K562 (cell line): ENCODE measurements at regions not wholly inside any gene's neighbourhood (a gene's known extent, or its start where the extent isn't known, plus 50 kb on each side); places are given as distances from the start of the nearest gene placed in this dataset.

Source experiments
- ATAC-seq: fragments of 200-7000 bp; cut with Tn5 transposase; 3 replicates; pipeline ENCODE4 v1.9.1; 2020; ENCODE audit warnings: moderate library complexity
- BruUV-seq: library from RNA; stranded (reverse); fragments of 400-500 nt; replicated peaks from 2 replicates; lab custom pipeline; 2021; lab: Mats Ljungman, UMichigan
- CTCF ChIA-PET: fragments of 300-600 bp; formaldehyde crosslinking; extraction: SDS; loops from one replicate; lab custom pipeline; 2021; ENCODE audit warnings: low intra/inter-chr PET ratio; lab: Yijun Ruan, JAX
- POLR2A ChIA-PET: fragments of 300-600, 350-650 bp; sonication (Branson Sonifier 250); formaldehyde crosslinking; extraction: SDS; loops from one replicate; lab custom pipeline; 2021; ENCODE audit warnings: antibody characterized with exemption, inconsistent platforms; lab: Yijun Ruan, JAX
- DNase-seq, 4 experiments: peaks; one replicate each; pipeline versions ENCODE4 v3.0.0 to v3.0.0-alpha.2; 2011 to 2018; ENCODE audit warnings: low spot score in 3 of 4, mixed read lengths in 3 of 4; ENCODE audit errors: extremely low read depth in 1 of 4
- FAIRE-seq: peaks from 2 replicates; lab custom pipeline; 2011; peaks lifted over from hg19 to GRCh38; lab: Jason Lieb, UNC
- H2AFZ ChIP-seq: 2 replicates; pipeline ENCODE4 v1.6.0; 2011; ENCODE audit warnings: low read depth, low read length, control low read depth, inconsistent platforms
- H3K27ac ChIP-seq: fragments of 200-600 bp; 3 replicates; pipeline ENCODE4 v1.8.0; 2011; ENCODE audit warnings: low read depth, mild to moderate bottlenecking, control low read depth, inconsistent platforms, low read length, moderate library complexity, mixed read lengths; ENCODE audit errors: extremely low read depth
- H3K27me3 ChIP-seq, 2 experiments: fragments of 300-600 bp in 1 of 2; 2 replicates in 1 of 2; 3 replicates in 1 of 2; pipeline versions ENCODE4 v1.6.0 to v1.8.0; 2011; ENCODE audit warnings: inconsistent platforms in 2 of 2, low read length in 2 of 2, mild to moderate bottlenecking in 1 of 2, mixed read lengths in 1 of 2, moderate library complexity in 1 of 2; ENCODE audit not compliant: control insufficient read depth in 2 of 2, insufficient read depth in 2 of 2
- H3K36me3 ChIP-seq: fragments of 300-600 bp; 3 replicates; pipeline ENCODE4 v1.8.0; 2011; ENCODE audit warnings: mild to moderate bottlenecking, low read length, inconsistent platforms; ENCODE audit not compliant: control insufficient read depth, insufficient read depth
- H3K4me1 ChIP-seq, 2 experiments: fragments of 200-600 bp in 1 of 2; replicated peaks in 1 of 2; 2 replicates in 1 of 2; 3 replicates in 1 of 2; pipeline versions ENCODE4 v1.5.1 to v1.8.0; 2011; ENCODE audit warnings: inconsistent platforms in 2 of 2, low read length in 2 of 2, mild to moderate bottlenecking in 1 of 2, mixed read lengths in 1 of 2, moderate library complexity in 1 of 2; ENCODE audit not compliant: control insufficient read depth in 2 of 2, insufficient read depth in 2 of 2
- H3K4me2 ChIP-seq: 2 replicates; pipeline ENCODE4 v1.6.1; 2011; ENCODE audit warnings: low read length, control low read depth, inconsistent platforms, mixed read lengths; ENCODE audit not compliant: insufficient read depth
- H3K4me3 ChIP-seq: fragments of 200-600 bp; sonication (generic), shearing (Covaris generic); 2 replicates; pipeline ENCODE4 v1.5.1; 2016; ENCODE audit warnings: control low read depth, inconsistent platforms
- H3K79me2 ChIP-seq: fragments of 200-600 bp; 3 replicates; pipeline ENCODE4 v1.8.0; 2011; ENCODE audit warnings: low read length, inconsistent platforms; ENCODE audit not compliant: control insufficient read depth, insufficient read depth
- H3K9ac ChIP-seq, 2 experiments: 2 replicates each; pipeline versions ENCODE4 v1.6.0 to v1.6.1; 2011; ENCODE audit warnings: low read depth in 2 of 2, low read length in 2 of 2, control low read depth in 1 of 2, inconsistent platforms in 1 of 2, mild to moderate bottlenecking in 1 of 2, mixed read lengths in 1 of 2; ENCODE audit not compliant: insufficient read depth in 1 of 2
- H3K9me1 ChIP-seq: one replicate; pipeline ENCODE4 v1.6.0; 2011; ENCODE audit warnings: inconsistent platforms, mild to moderate bottlenecking, low read length, moderate library complexity; ENCODE audit not compliant: control insufficient read depth, insufficient read depth
- H3K9me3 ChIP-seq: replicated peaks from 2 replicates; pipeline ENCODE4 v1.5.1; 2011; ENCODE audit warnings: low read depth, low read length, inconsistent platforms; ENCODE audit not compliant: control insufficient read depth, insufficient read depth
- H4K20me1 ChIP-seq: replicated peaks from 2 replicates; pipeline ENCODE4 v1.6.1; 2011; ENCODE audit warnings: low read length, inconsistent platforms, mixed read lengths; ENCODE audit not compliant: control insufficient read depth, insufficient read depth
- CHCHD3 ChIP-seq: fragments of 250-450 bp; sonication (Bioruptor Pico); IDR thresholded peaks from 2 replicates; pipeline ENCODE4 v2.1.2; 2022; ENCODE audit warnings: mild to moderate bottlenecking
- CREB1 ChIP-seq, 2 experiments: sonication (generic) in 1 of 2; formaldehyde crosslinking in 1 of 2; IDR thresholded peaks; 2 replicates each; pipeline versions ENCODE4 v1.6.1 to v1.8.0; 2012 to 2022; ENCODE audit warnings: inconsistent platforms in 1 of 2, mild to moderate bottlenecking in 1 of 2, missing genetic modification reagents in 1 of 2, moderate library complexity in 1 of 2
- NFIX ChIP-seq: fragments of 250-450 bp; sonication (Bioruptor Pico); IDR thresholded peaks from 2 replicates; pipeline ENCODE4 v1.4.0; 2020; ENCODE audit warnings: low read depth, mild to moderate bottlenecking, moderate library complexity
- NRF1 ChIP-seq, 2 experiments: fragments of 450-650 bp; IDR thresholded peaks in 1 of 2; conservative IDR thresholded peaks in 1 of 2; 2 replicates each; pipeline ENCODE4 v1.6.1; 2014; ENCODE audit warnings: mild to moderate bottlenecking in 2 of 2
- SMAD4 ChIP-seq: fragments of 250-450 bp; sonication (Bioruptor Pico); conservative IDR thresholded peaks from 2 replicates; pipeline ENCODE4 v1.8.0; 2021; ENCODE audit warnings: inconsistent platforms, mild to moderate bottlenecking, moderate library complexity
- SNIP1 ChIP-seq: fragments of 450-650 bp; IDR thresholded peaks from 2 replicates; pipeline ENCODE4 v1.7.1; 2017; ENCODE audit warnings: low read depth, mild to moderate bottlenecking
- SOX6 ChIP-seq: fragments of 450-650 bp; IDR thresholded peaks from 2 replicates; pipeline ENCODE4 v1.6.1; 2014; ENCODE audit warnings: mild to moderate bottlenecking
- ZHX1 ChIP-seq: fragments of 150-350 bp; conservative IDR thresholded peaks from 2 replicates; pipeline ENCODE4 v1.6.1; 2014; ENCODE audit warnings: low read length
- ZNF212 ChIP-seq: fragments of 450-650 bp; formaldehyde crosslinking; IDR thresholded peaks from 2 replicates; pipeline ENCODE4 v1.4.0; 2020; ENCODE audit warnings: mild to moderate bottlenecking
- ZNF282 ChIP-seq: sonication (generic); formaldehyde crosslinking; IDR thresholded peaks from 2 replicates; pipeline ENCODE4 v1.8.1; 2023; ENCODE audit warnings: missing genetic modification reagents
- WGBS: fragments of 100-300 bp; shearing (Covaris generic); methylation state at CpG from one replicate; pipeline ENCODE4 v1.1.6; 2016; ENCODE audit warnings: low coverage, mixed read lengths; ENCODE audit not compliant: insufficient coverage; ENCODE audit errors: missing lambda C conversion rate; 5-methylcytosine and 5-hydroxymethylcytosine counted together
- in situ Hi-C: fragments of 300-500 bp; cut with MboI; formaldehyde crosslinking; loops from 4 replicates; pipeline ENCODE4 v1.15.0; 2018; ENCODE audit warnings: inconsistent platforms, mixed read lengths
- intact Hi-C: fragments of 100-400 bp; cut with micrococcal nuclease; formaldehyde crosslinking; loops from 2 replicates; pipeline ENCODE4 v1.14.2; 2022
- TF ChIP-seq, protein P1 (sequence below): fragments of 250-450 bp; sonication (Bioruptor Pico); IDR thresholded peaks from 2 replicates; pipeline ENCODE4 v1.5.0; 2020; ENCODE audit warnings: mild to moderate bottlenecking, borderline replicate concordance
- TF ChIP-seq, protein P2 (sequence below), 2 experiments: fragments of 450-650 bp; IDR thresholded peaks; 2 replicates each; pipeline ENCODE4 v1.6.1; 2018; ENCODE audit warnings: mild to moderate bottlenecking in 2 of 2, low read depth in 1 of 2; ENCODE audit not compliant: partially characterized antibody in 2 of 2

DNA sequence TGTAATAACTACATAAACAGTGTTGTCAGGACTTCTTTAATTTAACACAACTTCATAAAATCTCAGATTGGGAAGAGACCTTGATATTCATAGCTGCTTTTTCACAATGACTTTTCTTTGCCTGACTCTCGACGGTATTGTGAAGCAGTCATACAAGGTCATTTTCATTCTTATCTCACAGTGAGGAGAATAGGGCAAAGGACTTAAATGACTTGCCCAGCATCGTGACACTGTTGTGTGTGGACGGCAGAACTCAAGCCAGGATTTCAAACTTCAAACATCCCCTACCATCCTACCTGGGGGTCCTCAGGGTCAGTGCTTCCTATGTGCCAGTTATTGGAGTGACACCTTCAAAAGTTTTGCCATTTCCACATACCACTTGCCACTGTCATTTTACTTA lies 138.5 kb upstream of the GDF10 start:
- H3K4me1 ChIP-seq: 0 out of 5 replicates have a peak, but pooled peaks cover 0 to 3% of the 10 kb centered on the region in 2 experiments
- WGBS: 0% methylated on average over 4 of the region's 4 CpGs
- no peaks in the 10 kb centered on the region for H4K20me1 ChIP-seq
- no peaks in the 10 kb centered on the region for H3K9me3 ChIP-seq
- no peak overlapping the region for H2AFZ ChIP-seq
- ATAC-seq (no peak), FAIRE-seq (no peak), DNase-seq (no peak)
- no peaks in the 10 kb centered on the region for H3K79me2 ChIP-seq
- H3K36me3 ChIP-seq: no peaks in the 10 kb centered on the region
- H3K4me2 ChIP-seq: no peak overlapping the region
- no peak overlapping the region for H3K4me3 ChIP-seq
- H3K27ac ChIP-seq: no peak overlapping the region
- in situ Hi-C loops (no loop called here), intact Hi-C loops (no loop called here)
- no TSS peak for BruUV-seq
- no peaks in the 10 kb centered on the region for H3K9me1 ChIP-seq
- CTCF ChIA-PET: no interaction called here
- no peak overlapping the region for H3K9ac ChIP-seq
- no peak for TF ChIP-seq ZNF212 (CRISPR knock-in tag)
- TF ChIP-seq, protein P1, sequence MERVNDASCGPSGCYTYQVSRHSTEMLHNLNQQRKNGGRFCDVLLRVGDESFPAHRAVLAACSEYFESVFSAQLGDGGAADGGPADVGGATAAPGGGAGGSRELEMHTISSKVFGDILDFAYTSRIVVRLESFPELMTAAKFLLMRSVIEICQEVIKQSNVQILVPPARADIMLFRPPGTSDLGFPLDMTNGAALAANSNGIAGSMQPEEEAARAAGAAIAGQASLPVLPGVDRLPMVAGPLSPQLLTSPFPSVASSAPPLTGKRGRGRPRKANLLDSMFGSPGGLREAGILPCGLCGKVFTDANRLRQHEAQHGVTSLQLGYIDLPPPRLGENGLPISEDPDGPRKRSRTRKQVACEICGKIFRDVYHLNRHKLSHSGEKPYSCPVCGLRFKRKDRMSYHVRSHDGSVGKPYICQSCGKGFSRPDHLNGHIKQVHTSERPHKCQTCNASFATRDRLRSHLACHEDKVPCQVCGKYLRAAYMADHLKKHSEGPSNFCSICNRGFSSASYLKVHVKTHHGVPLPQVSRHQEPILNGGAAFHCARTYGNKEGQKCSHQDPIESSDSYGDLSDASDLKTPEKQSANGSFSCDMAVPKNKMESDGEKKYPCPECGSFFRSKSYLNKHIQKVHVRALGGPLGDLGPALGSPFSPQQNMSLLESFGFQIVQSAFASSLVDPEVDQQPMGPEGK (CRISPR knock-in tag): no peak
- TF ChIP-seq CHCHD3 (CRISPR knock-in tag): no peak
- TF ChIP-seq SMAD4: no peak
- no peak for TF ChIP-seq SOX6
- TF ChIP-seq CREB1 (IDR thresholded peaks at IDR 0.05): no peak
- TF ChIP-seq CREB1 (CRISPR knock-in tag; IDR thresholded peaks at IDR 0.05): no peak
- no peak for TF ChIP-seq NRF1 (conservative IDR thresholded peaks at IDR 0.05 in 1 of 2, IDR thresholded peaks at IDR 0.05 in 1 of 2)
- no peak for TF ChIP-seq ZHX1
- TF ChIP-seq SNIP1: no peak
- no peak for TF ChIP-seq NFIX (CRISPR knock-in tag)
- TF ChIP-seq, protein P2, sequence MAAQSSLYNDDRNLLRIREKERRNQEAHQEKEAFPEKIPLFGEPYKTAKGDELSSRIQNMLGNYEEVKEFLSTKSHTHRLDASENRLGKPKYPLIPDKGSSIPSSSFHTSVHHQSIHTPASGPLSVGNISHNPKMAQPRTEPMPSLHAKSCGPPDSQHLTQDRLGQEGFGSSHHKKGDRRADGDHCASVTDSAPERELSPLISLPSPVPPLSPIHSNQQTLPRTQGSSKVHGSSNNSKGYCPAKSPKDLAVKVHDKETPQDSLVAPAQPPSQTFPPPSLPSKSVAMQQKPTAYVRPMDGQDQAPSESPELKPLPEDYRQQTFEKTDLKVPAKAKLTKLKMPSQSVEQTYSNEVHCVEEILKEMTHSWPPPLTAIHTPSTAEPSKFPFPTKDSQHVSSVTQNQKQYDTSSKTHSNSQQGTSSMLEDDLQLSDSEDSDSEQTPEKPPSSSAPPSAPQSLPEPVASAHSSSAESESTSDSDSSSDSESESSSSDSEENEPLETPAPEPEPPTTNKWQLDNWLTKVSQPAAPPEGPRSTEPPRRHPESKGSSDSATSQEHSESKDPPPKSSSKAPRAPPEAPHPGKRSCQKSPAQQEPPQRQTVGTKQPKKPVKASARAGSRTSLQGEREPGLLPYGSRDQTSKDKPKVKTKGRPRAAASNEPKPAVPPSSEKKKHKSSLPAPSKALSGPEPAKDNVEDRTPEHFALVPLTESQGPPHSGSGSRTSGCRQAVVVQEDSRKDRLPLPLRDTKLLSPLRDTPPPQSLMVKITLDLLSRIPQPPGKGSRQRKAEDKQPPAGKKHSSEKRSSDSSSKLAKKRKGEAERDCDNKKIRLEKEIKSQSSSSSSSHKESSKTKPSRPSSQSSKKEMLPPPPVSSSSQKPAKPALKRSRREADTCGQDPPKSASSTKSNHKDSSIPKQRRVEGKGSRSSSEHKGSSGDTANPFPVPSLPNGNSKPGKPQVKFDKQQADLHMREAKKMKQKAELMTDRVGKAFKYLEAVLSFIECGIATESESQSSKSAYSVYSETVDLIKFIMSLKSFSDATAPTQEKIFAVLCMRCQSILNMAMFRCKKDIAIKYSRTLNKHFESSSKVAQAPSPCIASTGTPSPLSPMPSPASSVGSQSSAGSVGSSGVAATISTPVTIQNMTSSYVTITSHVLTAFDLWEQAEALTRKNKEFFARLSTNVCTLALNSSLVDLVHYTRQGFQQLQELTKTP (IDR thresholded peaks at IDR 0.05; ENCODE audit: low read depth in 1 of 2, partially characterized antibody in 2 of 2): no peak
- TF ChIP-seq ZNF282 (CRISPR knock-in tag): no peak
- TF ChIP-seq, all 486 proteins: peak for 0
- POLR2A ChIA-PET: no interaction called here
- H3K27me3 ChIP-seq: peaks cover 2 to 6% of the 10 kb centered on the region in 2 experiments; a peak in 3 of 5 replicates
